ENCODE measurements at regions not wholly inside any gene's neighbourhood (a gene's known extent, or its start where the extent isn't known, plus 50 kb on each side); places are given as distances from the start of the nearest gene placed in this dataset.
"Not testable (repeated sequence)": the region's sequence is repeated elsewhere in the genome, so short reads cannot be mapped to it uniquely, and the experiment has no call there.

DNA sequence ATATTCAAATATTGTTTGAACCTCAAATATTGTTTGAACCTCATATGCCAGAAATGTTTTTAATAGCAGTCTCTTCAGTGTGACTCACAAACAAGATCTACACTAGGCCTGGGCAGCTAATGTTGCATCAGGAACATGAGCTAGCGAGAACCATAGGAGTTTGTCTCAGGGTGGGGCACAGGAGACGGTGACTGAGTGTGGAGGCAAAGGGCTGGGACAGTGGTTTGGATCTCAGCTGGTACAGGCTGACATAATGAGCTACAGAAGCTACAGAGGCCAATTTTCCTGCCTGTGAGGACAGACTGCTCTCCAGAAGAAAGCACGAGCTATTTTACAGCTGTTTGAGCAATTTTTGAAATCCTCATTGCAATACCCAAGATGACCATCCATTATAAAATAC lies 224.7 kb downstream of the CENPC start:
- no peak overlapping the region for H3K27ac Mint-ChIP-seq
- DNase-seq (no peak), ATAC-seq (no peak)
- CTCF ChIA-PET = no interaction called here
- H3K4me1 Mint-ChIP-seq = no peaks in the 10 kb centered on the region
- no peaks in the 10 kb centered on the region for H3K27me3 Mint-ChIP-seq
- H3K36me3 Mint-ChIP-seq = no peaks in the 10 kb centered on the region
- H3K9me3 Mint-ChIP-seq (ENCODE audit: low read depth) = no peaks in the 10 kb centered on the region
- no peak overlapping the region for H3K4me3 Mint-ChIP-seq

DNA sequence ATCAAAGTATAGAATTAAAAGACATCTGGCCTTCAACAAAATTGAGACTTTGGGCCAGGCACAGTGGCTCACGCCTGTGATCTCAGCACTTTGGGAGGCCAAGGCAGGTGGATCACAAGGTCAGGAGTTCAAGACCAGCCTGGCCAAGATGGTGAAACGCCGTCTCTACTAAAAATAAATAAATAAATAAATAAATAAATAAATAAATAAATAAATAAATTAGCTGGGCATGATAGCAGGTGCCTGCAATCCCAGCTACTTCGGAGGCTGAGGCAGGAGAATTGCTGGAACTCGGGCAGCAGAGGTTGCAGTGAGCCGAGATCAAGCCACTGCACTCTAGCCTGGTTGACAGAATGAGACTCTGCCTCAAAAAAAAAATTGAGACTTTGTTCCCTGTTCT lies 225.7 kb downstream of the CENPC start:
- CTCF ChIA-PET; H3K4me3 Mint-ChIP-seq; H3K9me3 Mint-ChIP-seq (ENCODE audit: low read depth); H3K27ac Mint-ChIP-seq; DNase-seq; H3K4me1 Mint-ChIP-seq; H3K36me3 Mint-ChIP-seq; ATAC-seq; H3K27me3 Mint-ChIP-seq: not testable (repeated sequence)

DNA sequence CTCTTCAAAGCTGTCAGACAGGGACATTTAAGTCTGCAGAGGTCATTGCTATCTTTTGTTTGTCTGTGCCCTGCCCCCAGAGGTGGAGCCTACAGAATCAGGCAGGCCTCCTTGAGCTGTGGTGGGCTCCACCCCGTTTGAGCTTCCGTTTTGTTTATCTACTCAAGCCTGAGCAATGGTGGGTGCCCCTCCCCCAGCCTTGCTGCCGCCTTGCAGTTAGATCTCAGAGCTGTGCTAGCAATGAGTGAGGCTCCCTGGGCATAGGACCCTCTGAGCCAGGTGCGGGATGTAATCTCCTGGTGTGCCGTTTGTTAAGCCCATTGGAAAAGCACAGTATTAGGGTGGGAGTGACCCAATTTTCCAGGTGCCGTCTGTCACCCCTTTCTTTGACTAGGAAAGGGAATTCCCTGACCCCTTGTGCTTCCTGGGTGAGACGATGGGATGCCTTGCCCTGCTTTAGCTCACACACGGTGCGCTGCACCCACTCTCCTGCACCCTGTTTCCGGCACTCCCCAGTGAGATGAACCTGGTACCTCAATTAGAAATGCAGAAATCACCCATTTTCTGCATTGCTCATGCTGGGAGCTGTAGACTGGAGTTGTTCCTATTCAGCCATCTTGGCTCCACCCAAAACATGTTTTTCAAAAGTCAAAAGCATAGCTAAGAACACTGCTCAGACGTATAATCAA lies 244.7 kb downstream of the CENPC start:
- H3K27ac Mint-ChIP-seq; DNase-seq; H3K4me3 Mint-ChIP-seq; CTCF ChIA-PET; ATAC-seq; H3K4me1 Mint-ChIP-seq; H3K9me3 Mint-ChIP-seq (ENCODE audit: low read depth); H3K27me3 Mint-ChIP-seq; H3K36me3 Mint-ChIP-seq: not testable (repeated sequence)

DNA sequence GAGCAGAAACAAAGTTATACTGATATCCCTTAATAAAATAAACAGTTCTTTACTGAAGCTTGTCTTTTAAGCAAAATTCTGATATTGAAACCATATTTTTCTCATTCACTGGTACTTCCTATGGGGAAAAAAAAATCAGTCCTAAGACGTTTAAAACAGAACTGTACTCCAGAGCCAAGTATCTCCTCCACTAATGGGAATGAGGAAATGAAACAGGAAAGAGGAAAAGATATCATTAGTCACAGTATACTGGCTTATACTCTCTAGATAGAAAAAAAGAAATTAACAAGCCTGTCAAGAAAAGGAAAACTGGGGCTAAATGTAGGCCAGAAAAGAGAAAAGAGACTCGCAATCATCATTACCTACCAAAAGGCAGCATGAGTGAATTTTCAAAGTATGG lies 252.7 kb downstream of the CENPC start:
- CTCF ChIA-PET = no interaction called here
- no peak for DNase-seq
- no peak for ATAC-seq
- H3K4me1 Mint-ChIP-seq = no peaks in the 10 kb centered on the region
- H3K27me3 Mint-ChIP-seq = no peaks in the 10 kb centered on the region
- no peaks in the 10 kb centered on the region for H3K9me3 Mint-ChIP-seq (ENCODE audit: low read depth)
- no peaks in the 10 kb centered on the region for H3K36me3 Mint-ChIP-seq
- no peak overlapping the region for H3K4me3 Mint-ChIP-seq
- H3K27ac Mint-ChIP-seq = no peak overlapping the region

DNA sequence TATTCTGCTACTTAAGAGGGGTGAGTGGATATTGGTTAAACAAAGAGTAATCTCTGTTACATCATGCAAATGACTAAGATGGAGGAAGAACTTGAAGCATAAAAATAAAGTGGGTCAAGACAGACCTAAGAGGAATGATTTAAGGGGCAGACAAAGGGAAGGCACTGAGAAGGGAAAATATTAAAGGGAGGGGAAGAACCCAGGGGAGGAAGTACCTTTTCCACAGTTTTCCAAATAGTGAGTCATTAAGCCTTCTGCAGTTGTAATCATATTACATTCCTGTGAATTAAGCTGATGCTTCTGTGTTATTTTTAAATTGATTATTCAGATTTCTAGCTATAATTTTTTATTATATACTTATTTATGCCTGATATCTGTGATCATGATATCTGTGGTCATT lies 253.3 kb downstream of the CENPC start:
- CTCF ChIA-PET = no interaction called here
- H3K4me3 Mint-ChIP-seq = no peak overlapping the region
- H3K9me3 Mint-ChIP-seq (ENCODE audit: low read depth) = no peaks in the 10 kb centered on the region
- ATAC-seq = no peak
- no peak overlapping the region for H3K27ac Mint-ChIP-seq
- no peaks in the 10 kb centered on the region for H3K36me3 Mint-ChIP-seq
- H3K27me3 Mint-ChIP-seq = no peaks in the 10 kb centered on the region
- DNase-seq = no peak
- no peaks in the 10 kb centered on the region for H3K4me1 Mint-ChIP-seq

DNA sequence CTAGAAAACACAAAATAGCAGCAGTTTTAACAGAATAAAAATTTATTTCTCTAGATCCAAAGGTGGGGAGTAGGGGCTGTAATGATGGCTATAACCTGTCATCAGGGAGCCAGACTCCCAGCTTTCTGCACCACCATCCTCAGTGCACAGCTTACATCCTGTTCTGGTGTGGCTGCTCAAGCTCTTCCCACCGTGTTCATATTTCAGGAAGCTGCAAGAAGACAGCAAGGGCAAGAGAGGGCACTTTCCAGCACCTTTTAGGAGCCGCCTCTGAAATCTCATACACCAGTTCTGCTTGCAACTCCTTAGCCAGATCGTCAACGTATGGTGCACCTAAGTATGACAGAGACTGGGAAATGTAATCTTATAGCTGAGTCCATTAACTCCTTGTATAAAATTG lies 253.7 kb downstream of the CENPC start:
- Mint-ChIP-seq H3K36me3 (no peaks in the 10 kb centered on the region), H3K27ac (no peak overlapping the region), H3K4me3 (no peak overlapping the region), H3K27me3 (no peaks in the 10 kb centered on the region), H3K4me1 (no peaks in the 10 kb centered on the region), H3K9me3 (ENCODE audit: low read depth) (no peaks in the 10 kb centered on the region)
- CTCF ChIA-PET = no interaction called here
- ATAC-seq (no peak), DNase-seq (no peak)

DNA sequence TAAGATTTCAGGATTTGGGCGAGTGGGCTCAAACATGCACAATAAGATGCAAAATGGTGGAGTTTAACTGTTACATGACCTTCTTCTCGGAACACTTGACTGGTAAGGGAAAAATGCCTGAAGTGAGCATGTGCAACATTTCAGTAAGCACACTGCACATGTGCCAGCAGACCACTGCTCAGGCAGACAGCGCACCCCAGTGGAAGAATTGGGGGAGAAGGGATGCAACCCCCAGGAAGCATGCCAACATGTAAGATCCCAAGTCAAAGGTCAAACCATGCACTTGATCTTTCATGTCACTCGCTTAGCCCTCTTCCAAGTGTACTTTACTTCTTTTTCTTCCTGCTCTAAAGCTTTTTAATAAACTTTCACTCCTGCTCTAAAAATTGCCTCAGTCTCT lies 256.3 kb downstream of the CENPC start:
- Mint-ChIP-seq H3K9me3 (ENCODE audit: low read depth) (no peaks in the 10 kb centered on the region), H3K4me1 (no peaks in the 10 kb centered on the region), H3K4me3 (no peak overlapping the region), H3K27ac (no peak overlapping the region), H3K27me3 (no peaks in the 10 kb centered on the region), H3K36me3 (no peaks in the 10 kb centered on the region)
- ATAC-seq = no peak
- DNase-seq = no peak
- CTCF ChIA-PET = interaction anchor here (1.3 kb wide), 1 partner anchor 42 kb away, joined by 4 read pairs; no protein-coding TSS in a partner anchor

DNA sequence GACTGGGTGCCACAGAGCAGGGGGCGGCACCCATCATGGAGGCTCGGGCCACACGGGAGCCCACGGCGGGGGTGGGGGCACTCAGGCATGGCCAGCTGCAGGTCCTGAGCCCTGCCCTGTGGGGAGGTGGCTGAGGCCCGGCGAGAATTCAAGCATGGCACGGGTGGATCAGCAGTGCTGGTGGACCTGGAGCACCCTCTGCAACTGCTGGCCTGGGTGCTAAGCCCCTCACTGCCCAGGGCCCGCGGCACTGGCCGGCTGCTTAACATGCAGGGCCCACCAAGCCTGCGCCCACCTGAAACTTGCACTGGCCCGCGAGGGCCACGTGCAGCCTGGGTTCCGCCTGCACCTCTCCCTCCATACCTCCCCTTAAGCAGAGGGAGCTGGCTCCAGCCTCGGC lies 258.6 kb downstream of the CENPC start:
- no peak for ATAC-seq
- no peak for DNase-seq
- Mint-ChIP-seq H3K27me3 (no peaks in the 10 kb centered on the region), H3K36me3 (no peaks in the 10 kb centered on the region), H3K4me3 (no peak overlapping the region), H3K4me1 (no peaks in the 10 kb centered on the region), H3K27ac (no peak overlapping the region), H3K9me3 (ENCODE audit: low read depth) (no peaks in the 10 kb centered on the region)
- CTCF ChIA-PET = no interaction called here

DNA sequence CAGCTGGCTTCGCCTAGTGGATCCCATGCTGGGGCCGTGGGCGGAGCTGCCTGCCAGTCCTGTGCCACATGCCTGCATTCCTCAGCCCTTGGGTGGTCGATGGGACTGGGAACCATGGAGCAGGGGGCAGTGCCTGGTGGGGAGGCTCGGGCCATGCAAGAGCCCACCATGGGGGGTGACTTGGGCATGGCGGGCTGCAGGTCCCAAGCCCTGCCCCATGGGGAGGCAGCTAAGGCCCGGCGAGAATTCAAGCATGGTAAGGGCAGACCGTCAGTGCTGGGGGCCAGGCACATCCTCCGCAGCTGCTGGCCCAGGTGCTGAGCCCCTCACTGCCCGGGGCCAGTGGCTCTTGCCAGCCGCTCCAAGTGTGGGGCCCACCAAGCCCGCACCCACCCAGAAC lies 262.6 kb downstream of the CENPC start:
- no peak overlapping the region for H3K27ac Mint-ChIP-seq
- H3K36me3 Mint-ChIP-seq = no peaks in the 10 kb centered on the region
- no peaks in the 10 kb centered on the region for H3K4me1 Mint-ChIP-seq
- H3K27me3 Mint-ChIP-seq = no peaks in the 10 kb centered on the region
- ATAC-seq (no peak), DNase-seq (no peak)
- H3K9me3 Mint-ChIP-seq (ENCODE audit: low read depth) = no peaks in the 10 kb centered on the region
- CTCF ChIA-PET = no interaction called here
- H3K4me3 Mint-ChIP-seq = no peak overlapping the region

DNA sequence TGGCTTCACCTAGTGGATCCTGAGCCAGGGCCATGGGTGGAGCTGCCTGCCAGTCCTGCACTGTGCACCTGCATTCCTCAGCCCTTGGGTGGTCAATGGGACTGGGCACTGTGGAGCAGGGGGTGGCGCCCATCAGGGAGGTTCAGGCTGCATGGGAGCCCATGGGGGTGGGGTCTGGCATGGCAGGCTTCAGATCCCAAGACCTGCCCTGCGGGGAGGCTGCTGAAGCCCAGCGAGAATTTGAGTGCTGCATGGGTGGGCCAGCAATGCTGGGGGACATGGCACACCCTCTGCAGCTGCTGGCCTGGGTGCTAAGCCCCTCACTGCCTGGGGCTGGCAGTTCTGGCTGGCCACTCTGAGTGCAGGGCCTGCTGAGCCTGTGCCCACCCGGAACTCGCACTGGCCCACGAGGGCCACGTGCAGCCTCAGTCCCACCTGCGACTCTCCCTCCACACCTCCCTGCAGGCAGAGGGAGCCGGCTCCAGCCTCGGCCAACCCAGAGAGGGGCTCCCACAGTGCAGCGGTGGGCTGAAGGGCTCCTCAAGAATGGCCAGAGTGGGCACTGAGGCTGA lies 270.0 kb downstream of the CENPC start:
- H3K4me1 Mint-ChIP-seq = no peaks in the 10 kb centered on the region
- CTCF ChIA-PET = no interaction called here

DNA sequence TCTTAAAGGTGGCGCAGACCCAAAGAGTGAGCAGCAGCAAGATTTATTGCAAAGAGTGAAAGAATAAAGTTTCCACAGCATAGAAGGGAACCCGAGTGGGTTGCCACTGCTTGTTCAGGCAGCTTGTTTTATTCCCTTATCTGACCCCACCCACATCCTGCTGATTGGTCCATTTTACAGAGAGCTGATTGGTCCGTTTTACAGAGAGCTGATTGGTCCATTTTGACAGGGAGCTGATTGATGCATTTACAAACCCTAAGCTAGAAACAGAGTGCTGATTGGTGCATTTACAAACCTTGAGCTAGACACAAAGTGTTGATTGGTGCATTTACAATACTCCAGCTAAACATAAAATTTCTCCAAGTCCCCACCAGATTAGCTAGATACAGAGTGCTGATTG lies 270.6 kb downstream of the CENPC start:
- H3K27ac Mint-ChIP-seq; H3K27me3 Mint-ChIP-seq; ATAC-seq; H3K36me3 Mint-ChIP-seq; H3K4me1 Mint-ChIP-seq; H3K9me3 Mint-ChIP-seq (ENCODE audit: low read depth); CTCF ChIA-PET; DNase-seq; H3K4me3 Mint-ChIP-seq: not testable (repeated sequence)

More for the DNA sequence above, 270.0 kb downstream of the CENPC start:
- no peaks in the 10 kb centered on the region for H3K27me3 Mint-ChIP-seq
- no peak overlapping the region for H3K27ac Mint-ChIP-seq
- no peak overlapping the region for H3K4me3 Mint-ChIP-seq
- DNase-seq (no peak), ATAC-seq (no peak)
- no peaks in the 10 kb centered on the region for H3K36me3 Mint-ChIP-seq
- no peaks in the 10 kb centered on the region for H3K9me3 Mint-ChIP-seq (ENCODE audit: low read depth)

DNA sequence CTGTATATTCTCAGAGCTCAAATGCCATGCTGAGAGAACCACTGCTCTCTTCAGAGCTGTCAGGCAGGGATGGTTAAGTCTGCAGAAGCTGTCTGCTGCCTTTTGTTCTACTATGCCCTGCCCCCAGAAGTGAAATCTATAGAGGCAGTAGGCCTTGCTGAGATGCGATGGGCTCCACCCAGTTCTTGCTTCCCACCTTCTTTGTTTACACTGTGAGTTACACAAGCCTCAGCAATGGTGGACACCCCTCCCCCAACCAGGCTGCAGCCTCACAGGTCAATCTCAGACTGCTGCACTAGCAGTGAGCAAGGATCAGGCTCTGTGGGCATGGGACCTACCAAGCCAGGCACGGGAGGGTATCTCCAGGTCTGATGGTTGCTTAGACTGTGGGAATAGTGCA lies 271.6 kb downstream of the CENPC start:
- Mint-ChIP-seq H3K27me3 (no peaks in the 10 kb centered on the region), H3K4me3 (no peak overlapping the region), H3K36me3 (no peaks in the 10 kb centered on the region), H3K27ac (no peak overlapping the region), H3K9me3 (ENCODE audit: low read depth) (no peaks in the 10 kb centered on the region), H3K4me1 (no peaks in the 10 kb centered on the region)
- CTCF ChIA-PET = no interaction called here
- no peak for ATAC-seq
- no peak for DNase-seq

DNA sequence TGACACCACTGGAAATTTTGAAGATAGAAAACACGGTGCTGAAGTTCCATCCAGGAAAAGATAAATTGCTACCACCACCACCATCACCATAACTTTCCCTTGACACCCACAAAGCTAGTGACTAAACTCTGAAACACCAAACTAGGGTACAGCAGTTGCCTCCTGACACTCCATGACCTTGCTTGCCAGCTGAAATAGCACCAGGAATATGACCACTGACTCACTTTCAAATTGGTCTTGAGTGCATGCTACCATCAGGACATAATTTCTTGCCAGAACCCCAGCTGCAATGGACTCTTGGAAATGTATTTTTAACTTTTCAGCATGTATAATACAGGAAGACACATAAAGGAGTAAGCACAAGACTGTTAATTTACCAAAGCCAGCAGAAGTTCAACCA lies 283.3 kb downstream of the CENPC start:
- ATAC-seq (no peak), DNase-seq (no peak)
- no peaks in the 10 kb centered on the region for H3K36me3 Mint-ChIP-seq
- H3K27me3 Mint-ChIP-seq = no peaks in the 10 kb centered on the region
- H3K27ac Mint-ChIP-seq = no peak overlapping the region
- no peaks in the 10 kb centered on the region for H3K9me3 Mint-ChIP-seq (ENCODE audit: low read depth)
- CTCF ChIA-PET = no interaction called here
- H3K4me1 Mint-ChIP-seq = no peaks in the 10 kb centered on the region
- no peak overlapping the region for H3K4me3 Mint-ChIP-seq

DNA sequence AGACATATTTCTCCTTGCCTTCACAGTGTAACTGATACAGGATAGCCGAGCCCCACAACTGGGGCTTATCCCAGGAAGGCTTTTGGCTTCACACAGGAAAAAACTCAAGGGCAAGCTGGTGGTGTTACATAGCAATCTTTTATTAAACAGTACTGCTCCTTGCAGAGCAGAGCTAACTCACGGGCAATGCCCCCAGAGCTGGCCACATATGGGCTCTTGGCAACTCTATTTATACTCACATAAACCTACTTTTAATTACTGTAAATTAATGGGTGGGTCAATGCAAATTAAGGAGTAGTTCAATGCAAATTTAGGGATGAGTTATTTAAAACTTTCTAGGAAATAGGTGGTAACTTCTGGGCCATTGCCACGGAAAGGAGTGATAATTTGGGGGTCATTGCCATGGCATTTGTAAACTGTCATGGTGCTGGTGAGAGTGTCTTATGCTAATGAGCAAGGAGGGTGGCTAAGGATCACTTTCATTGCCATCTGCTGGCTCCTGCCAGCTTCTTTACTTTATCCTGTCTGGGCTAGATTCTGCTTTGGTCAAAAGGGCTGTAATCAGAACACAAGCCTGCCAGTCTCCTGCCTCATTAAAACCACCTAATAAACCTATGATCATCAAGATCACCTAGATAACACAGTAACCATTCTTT lies 288.8 kb downstream of the CENPC start:
- CTCF ChIA-PET = no interaction called here
- ATAC-seq (no peak), DNase-seq (no peak)
- Mint-ChIP-seq H3K4me1 (no peaks in the 10 kb centered on the region), H3K9me3 (ENCODE audit: low read depth) (no peaks in the 10 kb centered on the region), H3K27me3 (no peaks in the 10 kb centered on the region), H3K36me3 (no peaks in the 10 kb centered on the region), H3K27ac (no peak overlapping the region), H3K4me3 (no peak overlapping the region)

All from activated CD8-positive, alpha-beta memory T cell treated with anti-CD3 and anti-CD28 coated beads, Interleukin-2, amount 10 ng/mL, durations not matched to agents 7 days and 5 days (primary cell).